NCI-H187 (cell line): ENCODE measurements at regions not wholly inside any gene's neighbourhood (a gene's known extent, or its start where the extent isn't known, plus 50 kb on each side); places are given as distances from the start of the nearest gene placed in this dataset.

Experiments used
- DNase-seq, 2 experiments: peaks; one replicate each; lab custom pipeline; 2025; lab: John Stamatoyannopoulos, UW

GRCh38 chr5:54717459-54717858 is 199.9 kb downstream of the SNX18 start:
- no peak for DNase-seq

GRCh38 chr5:54713923-54714581 is 196.5 kb downstream of the SNX18 start:
- no peak for DNase-seq

DNA sequence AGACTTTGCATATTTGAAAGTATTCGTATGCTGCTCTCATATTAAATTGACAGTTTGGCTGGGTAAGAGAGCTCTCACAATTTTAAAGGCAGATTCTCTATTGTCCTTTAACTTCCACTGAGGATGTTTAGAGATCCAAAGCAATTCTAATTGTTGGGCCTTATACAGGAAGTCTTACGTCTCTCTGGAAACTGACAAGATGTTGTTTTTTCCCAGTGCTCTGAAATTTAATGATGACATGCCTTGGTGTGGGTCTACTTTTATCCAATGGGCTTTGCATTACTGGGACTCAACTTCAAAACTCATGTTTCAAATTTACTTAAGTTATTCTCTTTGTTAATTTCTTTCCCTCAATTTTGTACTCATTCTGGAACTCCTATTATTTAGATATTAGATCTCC is 191.5 kb downstream of the SNX18 start:
- no peak for DNase-seq

DNA sequence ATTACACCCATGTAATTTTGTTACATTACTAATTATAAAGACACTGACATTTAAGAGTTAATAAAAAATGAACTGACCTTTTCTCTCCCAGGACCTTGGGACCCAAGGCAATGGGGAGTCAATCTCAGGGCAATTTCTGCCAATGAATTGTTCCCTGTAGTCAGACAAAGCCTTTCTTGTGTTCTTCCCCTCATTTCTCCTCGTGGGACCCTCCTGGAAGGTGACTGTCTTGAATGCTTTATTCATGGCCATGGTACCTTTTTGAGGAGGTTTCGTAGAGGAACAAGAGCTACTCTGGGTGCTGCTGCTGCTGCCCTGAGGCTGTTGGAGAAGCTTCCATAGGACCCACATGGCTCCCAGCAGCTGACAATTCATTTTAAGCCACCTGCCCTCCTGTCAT is 190.3 kb downstream of the SNX18 start:
- DNase-seq: no peak

GRCh38 chr5:54705994-54706653 is 188.6 kb downstream of the SNX18 start:
- DNase-seq: no peak

- DNase-seq: no peak
These were observed 187.3 kb downstream of the SNX18 start for GRCh38 chr5:54704825-54705224.

GRCh38 chr5:54704333-54704732 is 186.8 kb downstream of the SNX18 start:
- no peak for DNase-seq

DNA sequence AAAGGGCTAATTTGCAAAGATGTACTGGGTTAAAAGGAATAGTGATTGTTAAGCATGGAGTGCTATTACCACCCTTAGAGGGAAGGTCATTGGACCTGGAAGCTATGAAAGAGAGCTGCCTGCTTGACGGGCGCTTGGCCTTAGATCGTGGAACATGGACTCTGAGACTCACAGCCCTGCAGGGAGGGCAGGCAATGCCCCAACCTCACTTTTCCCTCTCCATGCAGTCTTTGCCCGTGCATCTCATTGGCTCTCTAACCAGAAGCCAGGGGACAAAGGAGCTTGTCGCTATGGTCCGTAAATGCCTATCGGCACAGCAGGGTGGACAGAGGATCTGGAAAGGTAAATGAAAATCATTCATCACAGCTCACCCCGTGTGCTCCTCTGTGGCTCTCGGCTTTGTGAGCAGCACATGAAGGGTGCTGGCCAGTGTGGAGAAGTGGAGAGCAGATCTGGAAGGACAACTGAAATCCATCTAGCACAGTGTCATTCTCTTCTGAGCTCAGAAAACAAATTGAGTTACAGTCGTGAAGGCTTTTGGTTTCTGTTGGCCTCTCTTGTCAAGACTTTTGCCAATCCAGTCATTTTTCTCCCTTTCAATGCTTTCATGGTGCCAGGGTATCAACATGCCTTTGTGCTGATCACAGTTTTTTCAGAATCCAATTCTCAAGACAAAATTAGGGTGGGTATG is 186.2 kb downstream of the SNX18 start:
- DNase-seq: no peak

DNA sequence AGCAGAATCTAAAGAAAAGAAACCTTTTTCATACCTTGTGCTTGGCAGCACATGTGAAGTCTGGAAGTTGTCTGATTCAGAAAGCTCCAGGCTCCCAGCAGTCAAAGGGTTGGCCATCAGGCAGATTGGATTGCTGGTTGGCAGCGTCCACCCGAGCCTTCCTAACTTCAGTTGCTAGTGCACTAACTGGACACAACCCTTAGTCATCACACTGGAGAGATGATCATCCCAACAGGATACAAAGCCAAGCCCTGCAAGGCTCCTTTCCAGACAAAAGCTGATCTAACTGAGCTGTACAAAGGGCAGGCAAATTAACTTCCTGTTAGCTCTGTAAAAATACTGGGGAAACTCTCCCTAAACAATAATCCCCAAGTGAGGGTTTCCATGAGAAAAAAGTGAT is 185.6 kb downstream of the SNX18 start:
- DNase-seq: no peak

DNA sequence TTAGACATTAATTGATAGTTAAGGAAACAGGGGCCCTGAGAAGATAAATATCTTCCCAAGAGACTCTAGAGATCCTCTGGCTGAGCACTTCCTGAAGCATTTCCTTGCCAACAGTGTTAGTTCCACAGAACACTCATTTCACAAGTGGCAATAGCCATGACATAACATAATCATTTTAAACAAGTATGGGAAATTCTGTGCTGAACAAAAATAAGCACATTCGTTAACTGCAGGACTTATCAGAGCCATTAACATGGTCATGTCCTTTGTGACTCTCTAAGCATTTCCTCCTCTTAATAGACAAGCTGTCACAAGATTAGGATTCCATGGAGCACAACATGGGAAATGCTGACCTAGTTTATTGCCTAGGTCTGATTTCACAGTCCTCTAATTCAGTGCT is 184.9 kb downstream of the SNX18 start:
- DNase-seq: no peak

- DNase-seq: no peak
These were observed 183.5 kb downstream of the SNX18 start for GRCh38 chr5:54700986-54701578.

- DNase-seq: no peak
These were observed 179.4 kb downstream of the SNX18 start for GRCh38 chr5:54696931-54697330.

DNA sequence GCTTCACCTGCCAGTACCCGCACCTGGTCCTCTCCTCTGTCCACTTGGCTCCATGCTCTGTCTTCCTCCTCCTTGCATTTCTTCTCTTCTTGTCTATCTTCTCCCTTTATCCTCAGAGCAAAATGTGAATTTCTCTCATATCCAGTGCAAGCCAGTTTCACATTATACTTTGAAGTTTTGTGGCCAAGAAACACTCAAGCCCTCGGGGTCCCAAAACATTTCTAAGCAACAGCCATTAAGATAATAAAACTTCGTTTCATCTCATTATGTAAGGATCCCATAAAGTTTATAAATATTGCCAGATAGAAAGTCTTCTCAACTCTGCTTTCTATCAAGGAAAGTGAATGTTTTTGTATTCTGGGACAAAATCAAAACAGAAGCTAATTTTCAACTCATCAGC is 178.8 kb downstream of the SNX18 start:
- DNase-seq: no peak

DNA sequence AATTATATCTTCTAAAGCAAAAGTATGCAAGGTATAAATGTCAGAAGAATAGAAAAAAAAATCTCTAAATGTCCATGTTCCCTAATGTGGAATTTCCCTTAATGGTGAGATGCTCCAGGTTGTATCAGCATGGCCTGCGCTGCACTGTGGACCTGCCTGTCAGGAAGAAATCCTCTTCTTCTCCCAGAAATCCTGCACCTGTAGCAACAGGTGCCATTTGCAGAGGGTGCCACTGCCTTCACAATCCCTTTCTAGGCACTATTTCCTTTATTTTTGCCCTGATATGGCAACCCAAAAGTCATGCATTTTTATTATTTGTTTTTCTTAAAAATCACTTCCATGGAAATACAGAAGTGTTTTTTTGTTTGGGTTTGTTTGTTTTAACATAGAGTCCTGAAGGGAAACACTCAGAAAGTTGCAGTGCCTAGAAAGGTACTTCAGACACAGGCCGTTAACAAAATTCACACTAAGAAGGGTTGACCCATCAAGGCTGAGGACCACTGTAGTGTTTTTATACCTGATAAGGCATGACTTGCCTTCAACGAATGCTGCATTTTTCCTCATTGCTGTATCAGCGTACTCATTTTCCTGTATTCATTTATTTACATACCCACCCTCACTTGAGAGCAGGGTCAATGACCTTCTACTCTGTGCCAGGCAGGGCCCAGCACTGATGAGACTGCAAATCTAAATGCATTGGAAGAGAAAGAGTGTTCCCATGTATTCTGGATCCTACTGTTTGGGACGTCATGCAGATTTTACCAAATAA is 177.8 kb downstream of the SNX18 start:
- no peak for DNase-seq

GRCh38 chr5:54693936-54694657 is 176.5 kb downstream of the SNX18 start:
- no peak for DNase-seq

GRCh38 chr5:54692631-54693030 is 175.1 kb downstream of the SNX18 start:
- DNase-seq: no peak

DNA sequence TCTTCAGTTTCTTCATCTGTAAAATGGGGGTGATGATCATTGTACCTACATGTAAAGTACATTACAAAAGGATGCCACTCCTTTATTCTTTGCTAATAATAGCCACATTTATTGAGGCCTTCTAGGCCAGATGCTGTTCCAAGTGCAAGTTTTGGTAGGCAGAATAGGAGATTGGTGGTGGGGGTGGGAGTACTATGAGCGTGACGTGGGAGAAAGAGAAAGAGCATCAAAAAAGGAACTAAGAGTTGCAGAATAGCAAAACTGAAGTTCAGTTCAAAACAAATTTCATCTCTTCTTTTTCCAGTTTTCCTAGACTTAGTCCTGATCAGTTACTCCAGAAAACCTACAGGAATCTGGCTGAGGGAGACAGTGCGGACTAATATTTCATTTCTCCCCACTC is 174.1 kb downstream of the SNX18 start:
- DNase-seq: no peak

GRCh38 chr5:54689411-54690251 is 172.1 kb downstream of the SNX18 start:
- no peak for DNase-seq

GRCh38 chr5:54680998-54681397 is 163.4 kb downstream of the SNX18 start:
- DNase-seq: no peak

GRCh38 chr5:54679686-54680085 is 162.1 kb downstream of the SNX18 start:
- no peak for DNase-seq

DNA sequence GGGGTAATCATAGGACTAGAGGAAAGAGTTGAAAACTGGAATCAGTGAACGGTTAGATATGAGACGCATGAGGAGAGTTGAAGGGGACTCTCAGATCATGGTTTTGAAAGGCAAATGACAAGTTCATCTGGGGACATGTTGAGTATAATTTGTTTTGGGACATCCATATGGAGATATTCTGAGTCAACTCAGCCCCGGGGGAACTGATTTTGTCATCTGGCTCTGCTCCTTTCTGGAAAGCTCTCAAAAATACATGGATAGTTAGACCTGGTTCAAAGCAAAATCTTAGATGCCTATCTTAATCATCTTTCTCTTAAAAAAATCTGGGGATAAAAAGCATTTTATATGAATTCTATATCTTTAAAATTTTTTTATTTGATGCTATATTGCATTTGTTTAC is 161.2 kb downstream of the SNX18 start:
- DNase-seq: no peak
